ENCODE measurements at regions not wholly inside any gene's neighbourhood (a gene's known extent, or its start where the extent isn't known, plus 50 kb on each side); places are given as distances from the start of the nearest gene placed in this dataset.

DNA sequence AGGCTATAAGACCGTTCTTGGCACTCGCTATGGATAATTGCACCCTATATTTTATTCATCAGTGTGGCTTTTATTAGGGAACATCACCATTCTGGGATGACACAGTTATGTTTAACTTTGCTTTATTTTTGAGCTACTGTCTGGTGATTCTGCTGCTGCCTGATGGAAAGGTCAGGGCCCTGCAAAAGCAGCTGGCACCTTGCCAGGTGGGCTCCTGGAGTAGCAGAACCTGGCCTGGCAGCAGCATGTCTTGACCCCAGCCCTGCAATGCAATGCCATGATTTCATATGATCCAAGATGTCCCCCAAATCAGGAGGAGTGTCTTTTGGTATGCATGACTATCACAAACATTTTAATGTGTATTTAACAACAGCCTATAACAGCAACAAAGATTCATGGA lies 228.4 kb upstream of the RSPO3 start:
- TF ChIP-seq, protein P1, sequence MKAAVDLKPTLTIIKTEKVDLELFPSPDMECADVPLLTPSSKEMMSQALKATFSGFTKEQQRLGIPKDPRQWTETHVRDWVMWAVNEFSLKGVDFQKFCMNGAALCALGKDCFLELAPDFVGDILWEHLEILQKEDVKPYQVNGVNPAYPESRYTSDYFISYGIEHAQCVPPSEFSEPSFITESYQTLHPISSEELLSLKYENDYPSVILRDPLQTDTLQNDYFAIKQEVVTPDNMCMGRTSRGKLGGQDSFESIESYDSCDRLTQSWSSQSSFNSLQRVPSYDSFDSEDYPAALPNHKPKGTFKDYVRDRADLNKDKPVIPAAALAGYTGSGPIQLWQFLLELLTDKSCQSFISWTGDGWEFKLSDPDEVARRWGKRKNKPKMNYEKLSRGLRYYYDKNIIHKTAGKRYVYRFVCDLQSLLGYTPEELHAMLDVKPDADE (IDR thresholded peaks at IDR 0.05), result no peak
- TF ChIP-seq EZH2phosphoT487 (IDR thresholded peaks at IDR 0.05; ENCODE audit: unreplicated experiment) (no peak), STAT1 (IDR thresholded peaks at IDR 0.05; ENCODE audit: unreplicated experiment) (no peak), NANOG (IDR thresholded peaks at IDR 0.05; ENCODE audit: borderline replicate concordance) (no peak), EZH2 (IDR thresholded peaks at IDR 0.05; ENCODE audit: low read depth, unreplicated experiment) (no peak), ZNF331 (CRISPR knock-in tag; IDR thresholded peaks at IDR 0.05; ENCODE audit: low read depth) (no peak), CREB1 (CRISPR knock-in tag; IDR thresholded peaks at IDR 0.05; ENCODE audit: low read depth) (no peak), ZNF114 (CRISPR knock-in tag; IDR thresholded peaks at IDR 0.05) (no peak), JUNB (IDR thresholded peaks at IDR 0.05; ENCODE audit: unreplicated experiment) (no peak), POLR2AphosphoS5 (IDR thresholded peaks at IDR 0.05; ENCODE audit: low read depth) (no peak)
- TF ChIP-seq, protein P2, sequence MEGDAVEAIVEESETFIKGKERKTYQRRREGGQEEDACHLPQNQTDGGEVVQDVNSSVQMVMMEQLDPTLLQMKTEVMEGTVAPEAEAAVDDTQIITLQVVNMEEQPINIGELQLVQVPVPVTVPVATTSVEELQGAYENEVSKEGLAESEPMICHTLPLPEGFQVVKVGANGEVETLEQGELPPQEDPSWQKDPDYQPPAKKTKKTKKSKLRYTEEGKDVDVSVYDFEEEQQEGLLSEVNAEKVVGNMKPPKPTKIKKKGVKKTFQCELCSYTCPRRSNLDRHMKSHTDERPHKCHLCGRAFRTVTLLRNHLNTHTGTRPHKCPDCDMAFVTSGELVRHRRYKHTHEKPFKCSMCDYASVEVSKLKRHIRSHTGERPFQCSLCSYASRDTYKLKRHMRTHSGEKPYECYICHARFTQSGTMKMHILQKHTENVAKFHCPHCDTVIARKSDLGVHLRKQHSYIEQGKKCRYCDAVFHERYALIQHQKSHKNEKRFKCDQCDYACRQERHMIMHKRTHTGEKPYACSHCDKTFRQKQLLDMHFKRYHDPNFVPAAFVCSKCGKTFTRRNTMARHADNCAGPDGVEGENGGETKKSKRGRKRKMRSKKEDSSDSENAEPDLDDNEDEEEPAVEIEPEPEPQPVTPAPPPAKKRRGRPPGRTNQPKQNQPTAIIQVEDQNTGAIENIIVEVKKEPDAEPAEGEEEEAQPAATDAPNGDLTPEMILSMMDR (conservative IDR thresholded peaks at IDR 0.05; ENCODE audit: low read depth in 2 of 2), result no peak
- TF ChIP-seq, protein P3, sequence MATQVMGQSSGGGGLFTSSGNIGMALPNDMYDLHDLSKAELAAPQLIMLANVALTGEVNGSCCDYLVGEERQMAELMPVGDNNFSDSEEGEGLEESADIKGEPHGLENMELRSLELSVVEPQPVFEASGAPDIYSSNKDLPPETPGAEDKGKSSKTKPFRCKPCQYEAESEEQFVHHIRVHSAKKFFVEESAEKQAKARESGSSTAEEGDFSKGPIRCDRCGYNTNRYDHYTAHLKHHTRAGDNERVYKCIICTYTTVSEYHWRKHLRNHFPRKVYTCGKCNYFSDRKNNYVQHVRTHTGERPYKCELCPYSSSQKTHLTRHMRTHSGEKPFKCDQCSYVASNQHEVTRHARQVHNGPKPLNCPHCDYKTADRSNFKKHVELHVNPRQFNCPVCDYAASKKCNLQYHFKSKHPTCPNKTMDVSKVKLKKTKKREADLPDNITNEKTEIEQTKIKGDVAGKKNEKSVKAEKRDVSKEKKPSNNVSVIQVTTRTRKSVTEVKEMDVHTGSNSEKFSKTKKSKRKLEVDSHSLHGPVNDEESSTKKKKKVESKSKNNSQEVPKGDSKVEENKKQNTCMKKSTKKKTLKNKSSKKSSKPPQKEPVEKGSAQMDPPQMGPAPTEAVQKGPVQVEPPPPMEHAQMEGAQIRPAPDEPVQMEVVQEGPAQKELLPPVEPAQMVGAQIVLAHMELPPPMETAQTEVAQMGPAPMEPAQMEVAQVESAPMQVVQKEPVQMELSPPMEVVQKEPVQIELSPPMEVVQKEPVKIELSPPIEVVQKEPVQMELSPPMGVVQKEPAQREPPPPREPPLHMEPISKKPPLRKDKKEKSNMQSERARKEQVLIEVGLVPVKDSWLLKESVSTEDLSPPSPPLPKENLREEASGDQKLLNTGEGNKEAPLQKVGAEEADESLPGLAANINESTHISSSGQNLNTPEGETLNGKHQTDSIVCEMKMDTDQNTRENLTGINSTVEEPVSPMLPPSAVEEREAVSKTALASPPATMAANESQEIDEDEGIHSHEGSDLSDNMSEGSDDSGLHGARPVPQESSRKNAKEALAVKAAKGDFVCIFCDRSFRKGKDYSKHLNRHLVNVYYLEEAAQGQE (IDR thresholded peaks at IDR 0.05; ENCODE audit: unreplicated experiment), result no peak
- TF ChIP-seq, protein P4, sequence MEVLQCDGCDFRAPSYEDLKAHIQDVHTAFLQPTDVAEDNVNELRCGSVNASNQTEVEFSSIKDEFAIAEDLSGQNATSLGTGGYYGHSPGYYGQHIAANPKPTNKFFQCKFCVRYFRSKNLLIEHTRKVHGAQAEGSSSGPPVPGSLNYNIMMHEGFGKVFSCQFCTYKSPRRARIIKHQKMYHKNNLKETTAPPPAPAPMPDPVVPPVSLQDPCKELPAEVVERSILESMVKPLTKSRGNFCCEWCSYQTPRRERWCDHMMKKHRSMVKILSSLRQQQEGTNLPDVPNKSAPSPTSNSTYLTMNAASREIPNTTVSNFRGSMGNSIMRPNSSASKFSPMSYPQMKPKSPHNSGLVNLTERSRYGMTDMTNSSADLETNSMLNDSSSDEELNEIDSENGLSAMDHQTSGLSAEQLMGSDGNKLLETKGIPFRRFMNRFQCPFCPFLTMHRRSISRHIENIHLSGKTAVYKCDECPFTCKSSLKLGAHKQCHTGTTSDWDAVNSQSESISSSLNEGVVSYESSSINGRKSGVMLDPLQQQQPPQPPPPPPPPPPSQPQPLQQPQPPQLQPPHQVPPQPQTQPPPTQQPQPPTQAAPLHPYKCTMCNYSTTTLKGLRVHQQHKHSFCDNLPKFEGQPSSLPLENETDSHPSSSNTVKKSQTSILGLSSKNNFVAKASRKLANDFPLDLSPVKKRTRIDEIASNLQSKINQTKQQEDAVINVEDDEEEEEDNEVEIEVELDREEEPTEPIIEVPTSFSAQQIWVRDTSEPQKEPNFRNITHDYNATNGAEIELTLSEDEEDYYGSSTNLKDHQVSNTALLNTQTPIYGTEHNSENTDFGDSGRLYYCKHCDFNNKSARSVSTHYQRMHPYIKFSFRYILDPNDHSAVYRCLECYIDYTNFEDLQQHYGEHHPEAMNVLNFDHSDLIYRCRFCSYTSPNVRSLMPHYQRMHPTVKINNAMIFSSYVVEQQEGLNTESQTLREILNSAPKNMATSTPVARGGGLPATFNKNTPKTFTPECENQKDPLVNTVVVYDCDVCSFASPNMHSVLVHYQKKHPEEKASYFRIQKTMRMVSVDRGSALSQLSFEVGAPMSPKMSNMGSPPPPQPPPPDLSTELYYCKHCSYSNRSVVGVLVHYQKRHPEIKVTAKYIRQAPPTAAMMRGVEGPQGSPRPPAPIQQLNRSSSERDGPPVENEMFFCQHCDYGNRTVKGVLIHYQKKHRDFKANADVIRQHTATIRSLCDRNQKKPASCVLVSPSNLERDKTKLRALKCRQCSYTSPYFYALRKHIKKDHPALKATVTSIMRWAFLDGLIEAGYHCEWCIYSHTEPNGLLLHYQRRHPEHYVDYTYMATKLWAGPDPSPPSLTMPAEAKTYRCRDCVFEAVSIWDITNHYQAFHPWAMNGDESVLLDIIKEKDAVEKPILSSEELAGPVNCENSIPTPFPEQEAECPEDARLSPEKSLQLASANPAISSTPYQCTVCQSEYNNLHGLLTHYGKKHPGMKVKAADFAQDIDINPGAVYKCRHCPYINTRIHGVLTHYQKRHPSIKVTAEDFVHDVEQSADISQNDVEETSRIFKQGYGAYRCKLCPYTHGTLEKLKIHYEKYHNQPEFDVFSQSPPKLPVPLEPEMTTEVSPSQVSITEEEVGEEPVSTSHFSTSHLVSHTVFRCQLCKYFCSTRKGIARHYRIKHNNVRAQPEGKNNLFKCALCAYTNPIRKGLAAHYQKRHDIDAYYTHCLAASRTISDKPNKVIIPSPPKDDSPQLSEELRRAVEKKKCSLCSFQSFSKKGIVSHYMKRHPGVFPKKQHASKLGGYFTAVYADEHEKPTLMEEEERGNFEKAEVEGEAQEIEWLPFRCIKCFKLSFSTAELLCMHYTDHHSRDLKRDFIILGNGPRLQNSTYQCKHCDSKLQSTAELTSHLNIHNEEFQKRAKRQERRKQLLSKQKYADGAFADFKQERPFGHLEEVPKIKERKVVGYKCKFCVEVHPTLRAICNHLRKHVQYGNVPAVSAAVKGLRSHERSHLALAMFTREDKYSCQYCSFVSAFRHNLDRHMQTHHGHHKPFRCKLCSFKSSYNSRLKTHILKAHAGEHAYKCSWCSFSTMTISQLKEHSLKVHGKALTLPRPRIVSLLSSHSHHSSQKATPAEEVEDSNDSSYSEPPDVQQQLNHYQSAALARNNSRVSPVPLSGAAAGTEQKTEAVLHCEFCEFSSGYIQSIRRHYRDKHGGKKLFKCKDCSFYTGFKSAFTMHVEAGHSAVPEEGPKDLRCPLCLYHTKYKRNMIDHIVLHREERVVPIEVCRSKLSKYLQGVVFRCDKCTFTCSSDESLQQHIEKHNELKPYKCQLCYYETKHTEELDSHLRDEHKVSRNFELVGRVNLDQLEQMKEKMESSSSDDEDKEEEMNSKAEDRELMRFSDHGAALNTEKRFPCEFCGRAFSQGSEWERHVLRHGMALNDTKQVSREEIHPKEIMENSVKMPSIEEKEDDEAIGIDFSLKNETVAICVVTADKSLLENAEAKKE (CRISPR knock-in tag; IDR thresholded peaks at IDR 0.05), result no peak
- H3K27me3 ChIP-seq (ENCODE audit: insufficient read depth), result no peaks in the 10 kb centered on the region
- no peak overlapping the region for H3K27ac ChIP-seq (ENCODE audit: low read depth)
- H3K36me3 Mint-ChIP-seq (ENCODE audit: low read depth), result no peaks in the 10 kb centered on the region
- no peaks in the 10 kb centered on the region for H3K4me1 Mint-ChIP-seq
- no peaks in the 10 kb centered on the region for H3K36me3 ChIP-seq (ENCODE audit: insufficient read depth)
- no peaks in the 10 kb centered on the region for H3K9me3 Mint-ChIP-seq
- DNase-seq (ENCODE audit: low spot score) (no peak), ATAC-seq (no peak)
- H3K4me3 ChIP-seq, result no peak overlapping the region
- no peaks in the 10 kb centered on the region for H3K27me3 Mint-ChIP-seq (ENCODE audit: insufficient read depth, low read depth, poor library complexity)
- no peak overlapping the region for H2AFZ ChIP-seq
- H3F3A ChIP-seq (replicated peaks; ENCODE audit: low read depth), result no peaks in the 10 kb centered on the region
- no peak overlapping the region for H3K4me3 Mint-ChIP-seq
- H3K27ac Mint-ChIP-seq, result no peak overlapping the region
- H3K9me2 ChIP-seq (ENCODE audit: insufficient read depth), result 0 out of 2 replicates have a peak, but pooled peaks cover 11% of the 10 kb centered on the region
- H4K20me1 ChIP-seq (replicated peaks; ENCODE audit: insufficient read depth), result no peaks in the 10 kb centered on the region
- no peak overlapping the region for H3K4me2 ChIP-seq
- H3K4me1 ChIP-seq (ENCODE audit: insufficient read depth), result no peaks in the 10 kb centered on the region
- no peaks in the 10 kb centered on the region for H3K79me2 ChIP-seq (replicated peaks; ENCODE audit: insufficient read depth)
